Endothelial cell of umbilical vein (primary cell): ENCODE measurements at regions not wholly inside any gene's neighbourhood (a gene's known extent, or its start where the extent isn't known, plus 50 kb on each side); places are given as distances from the start of the nearest gene placed in this dataset.

Experiments used
- BruUV-seq: library from RNA; stranded (reverse); fragments of 400-500 nt; replicated peaks from 2 replicates; lab custom pipeline; 2021; lab: Mats Ljungman, UMichigan
- CTCF ChIA-PET: fragments of 300-600, 350-600 bp; sonication (Branson Sonifier 250); formaldehyde crosslinking; loops from one replicate; lab custom pipeline; 2021; ENCODE audit warnings: antibody characterized with exemption, inconsistent platforms; lab: Charles Lee
- POLR2A ChIA-PET: fragments of 300-600, 350-600 bp; sonication (Branson Sonifier 250); formaldehyde crosslinking; loops from one replicate; lab custom pipeline; 2021; ENCODE audit warnings: antibody characterized with exemption, inconsistent platforms; lab: Charles Lee
- DNase-seq: peaks from one replicate; pipeline ENCODE4 v3.0.0-alpha.2; 2011; ENCODE audit warnings: low read depth, low spot score
- FAIRE-seq: peaks from 2 replicates; lab custom pipeline; 2011; peaks lifted over from hg19 to GRCh38; lab: Jason Lieb, UNC
- H2AFZ ChIP-seq: 2 replicates; pipeline ENCODE4 v1.6.0; 2012; ENCODE audit warnings: low read depth, low read length, control low read depth, inconsistent platforms
- H3K27ac ChIP-seq: 2 replicates; pipeline ENCODE4 v1.5.1; 2011; ENCODE audit warnings: low read depth, mild to moderate bottlenecking, control low read depth, low read length, moderate library complexity; ENCODE audit not compliant: insufficient read depth
- H3K27me3 ChIP-seq, 2 experiments: 2 replicates each; pipeline versions ENCODE4 v1.6.0 to v1.6.1; 2011; ENCODE audit warnings: low read length in 2 of 2, mixed read lengths in 1 of 2; ENCODE audit not compliant: control insufficient read depth in 2 of 2, insufficient read depth in 2 of 2
- H3K36me3 ChIP-seq, 2 experiments: 2 replicates in 1 of 2; 3 replicates in 1 of 2; pipeline ENCODE4 v1.5.1; 2011; ENCODE audit warnings: low read length in 2 of 2, mild to moderate bottlenecking in 1 of 2, moderate library complexity in 1 of 2; ENCODE audit not compliant: control insufficient read depth in 2 of 2, insufficient read depth in 2 of 2; ENCODE audit errors: extremely low read depth in 1 of 2
- H3K4me1 ChIP-seq: 3 replicates; pipeline ENCODE4 v1.5.1; 2011; ENCODE audit warnings: mild to moderate bottlenecking, low read length; ENCODE audit not compliant: control insufficient read depth, insufficient read depth; ENCODE audit errors: extremely low read depth
- H3K4me2 ChIP-seq: 2 replicates; pipeline ENCODE4 v1.6.1; 2011; ENCODE audit warnings: low read length, control low read depth, mixed read lengths; ENCODE audit not compliant: insufficient read depth
- H3K4me3 ChIP-seq, 3 experiments: fragments of 200-600 bp in 1 of 3; sonication (generic), shearing (Covaris generic) in 1 of 3; replicated peaks in 1 of 3; 2 replicates each; pipeline ENCODE4 v1.5.1; 2011 to 2016; ENCODE audit warnings: control low read depth in 3 of 3, low read length in 3 of 3, mild to moderate bottlenecking in 2 of 3, inconsistent platforms in 1 of 3, low read depth in 1 of 3, moderate library complexity in 1 of 3; ENCODE audit not compliant: insufficient read depth in 1 of 3
- H3K79me2 ChIP-seq: 2 replicates; pipeline ENCODE4 v1.6.0; 2012; ENCODE audit warnings: low read length, inconsistent platforms; ENCODE audit not compliant: control insufficient read depth, insufficient read depth
- H3K9ac ChIP-seq: replicated peaks from 2 replicates; pipeline ENCODE3; 2011; ENCODE audit warnings: low read length, control low read depth; ENCODE audit not compliant: insufficient read depth; ENCODE audit errors: extremely low read depth
- H3K9me1 ChIP-seq: replicated peaks from 3 replicates; pipeline ENCODE4 v1.6.0; 2011; ENCODE audit warnings: mild to moderate bottlenecking, low read length; ENCODE audit not compliant: control insufficient read depth, insufficient read depth; ENCODE audit errors: extremely low read depth
- H3K9me3 ChIP-seq: replicated peaks from 2 replicates; pipeline ENCODE4 v1.5.1; 2012; ENCODE audit warnings: low read length, inconsistent platforms; ENCODE audit not compliant: control insufficient read depth, insufficient read depth
- H4K20me1 ChIP-seq: replicated peaks from 2 replicates; pipeline ENCODE3; 2011; ENCODE audit warnings: mild to moderate bottlenecking, low read length; ENCODE audit not compliant: control insufficient read depth, insufficient read depth; ENCODE audit errors: extremely low read depth
- EZH2 ChIP-seq: IDR thresholded peaks from 2 replicates; pipeline ENCODE4 v1.6.1; 2012; ENCODE audit warnings: borderline replicate concordance, low read depth, mild to moderate bottlenecking, moderate library complexity, low read length, inconsistent platforms; ENCODE audit not compliant: severe bottlenecking
- FOS ChIP-seq: IDR thresholded peaks from 2 replicates; pipeline ENCODE4 v1.6.1; 2011; ENCODE audit warnings: mild to moderate bottlenecking, low read length, moderate library complexity, borderline replicate concordance; ENCODE audit not compliant: insufficient read depth
- GATA2 ChIP-seq: IDR thresholded peaks from 2 replicates; pipeline ENCODE4 v1.7.0; 2011; ENCODE audit warnings: low read depth, mild to moderate bottlenecking, moderate library complexity, mixed read lengths, low read length; ENCODE audit not compliant: insufficient read length, insufficient read depth
- JUN ChIP-seq: IDR thresholded peaks from 2 replicates; pipeline ENCODE4 v1.6.1; 2011; ENCODE audit warnings: borderline replicate concordance, low read depth; ENCODE audit not compliant: insufficient read length, insufficient read depth
- MYC ChIP-seq: IDR thresholded peaks from one replicate; pipeline ENCODE4 v1.6.1; 2011; ENCODE audit warnings: mild to moderate bottlenecking, low read depth, low read length
- POLR2A ChIP-seq: IDR thresholded peaks from 2 replicates; pipeline ENCODE4 v1.6.1; 2012; ENCODE audit warnings: low read depth, mild to moderate bottlenecking, control low read depth, low read length
- POLR2AphosphoS5 ChIP-seq: IDR thresholded peaks from 2 replicates; pipeline ENCODE4 v1.6.1; 2012; ENCODE audit warnings: low read depth, mild to moderate bottlenecking, control low read depth, low read length, moderate library complexity; ENCODE audit not compliant: insufficient read depth
- dilution Hi-C: fragments of 300-500 bp; cut with MboI; formaldehyde crosslinking; loops from one replicate; pipeline ENCODE4 v1.15.0; 2019; ENCODE audit warnings: low sequenced_read_pairs; ENCODE audit not compliant: extremely low pct_ligation_motif_present
- intact Hi-C: fragments of 100-400 bp; cut with micrococcal nuclease; formaldehyde crosslinking; loops from one replicate; pipeline ENCODE4 v1.10.0; 2022
- TF ChIP-seq, protein P1 (sequence below), 2 donors: IDR thresholded peaks; 1 replicate in 1 of 2; 2 replicates in 1 of 2; pipeline ENCODE4 v1.5.1; 2011; ENCODE audit warnings: low read length in 2 of 2, mild to moderate bottlenecking in 2 of 2, moderate library complexity in 2 of 2, control low read depth in 1 of 2, inconsistent platforms in 1 of 2, low read depth in 1 of 2; ENCODE audit not compliant: insufficient read depth in 1 of 2; ENCODE audit errors: extremely low read depth in 1 of 2
- TF ChIP-seq, protein P2 (sequence below): IDR thresholded peaks from 2 replicates; pipeline ENCODE4 v1.6.1; 2011; ENCODE audit not compliant: insufficient read depth, insufficient read length

DNA sequence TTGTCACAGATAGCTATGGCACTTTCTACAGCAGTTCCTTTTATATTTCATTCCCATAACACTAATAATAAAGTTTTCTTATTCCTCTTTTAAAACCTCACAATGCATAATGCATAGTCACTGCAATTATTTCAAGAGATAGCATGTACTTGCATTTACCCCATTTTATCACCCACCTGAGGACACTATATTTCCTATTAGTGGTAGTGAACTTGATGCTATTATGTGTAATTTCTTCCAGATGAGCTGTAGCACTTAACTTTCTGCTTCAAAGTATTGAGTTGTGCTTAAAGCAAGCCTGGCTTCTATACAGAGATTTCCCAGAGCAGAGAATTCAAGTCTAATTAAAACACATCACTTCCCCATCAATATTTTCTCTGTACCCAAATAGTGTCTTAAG, 461.1 kb downstream of the HTR7 start:
- FAIRE-seq (no peak), DNase-seq (no peak)
- Histone ChIP-seq H3K27me3 (no peaks in the 10 kb centered on the region), H3K9me1 (no peaks in the 10 kb centered on the region), H3K4me1 (peaks cover 2% of the 10 kb centered on the region), H3K27ac (no peak overlapping the region), H2AFZ (no peak overlapping the region), H3K9me3 (no peaks in the 10 kb centered on the region), H3K4me2 (no peak overlapping the region), H3K36me3 (no peaks in the 10 kb centered on the region), H3K9ac (no peak overlapping the region), H4K20me1 (no peaks in the 10 kb centered on the region), H3K79me2 (no peaks in the 10 kb centered on the region), H3K4me3 (no peak overlapping the region)
- BruUV-seq, result no TSS peak
- POLR2A ChIA-PET, result no interaction called here
- TF ChIP-seq GATA2, result no peak
- no peak for TF ChIP-seq FOS
- TF ChIP-seq, protein P1, sequence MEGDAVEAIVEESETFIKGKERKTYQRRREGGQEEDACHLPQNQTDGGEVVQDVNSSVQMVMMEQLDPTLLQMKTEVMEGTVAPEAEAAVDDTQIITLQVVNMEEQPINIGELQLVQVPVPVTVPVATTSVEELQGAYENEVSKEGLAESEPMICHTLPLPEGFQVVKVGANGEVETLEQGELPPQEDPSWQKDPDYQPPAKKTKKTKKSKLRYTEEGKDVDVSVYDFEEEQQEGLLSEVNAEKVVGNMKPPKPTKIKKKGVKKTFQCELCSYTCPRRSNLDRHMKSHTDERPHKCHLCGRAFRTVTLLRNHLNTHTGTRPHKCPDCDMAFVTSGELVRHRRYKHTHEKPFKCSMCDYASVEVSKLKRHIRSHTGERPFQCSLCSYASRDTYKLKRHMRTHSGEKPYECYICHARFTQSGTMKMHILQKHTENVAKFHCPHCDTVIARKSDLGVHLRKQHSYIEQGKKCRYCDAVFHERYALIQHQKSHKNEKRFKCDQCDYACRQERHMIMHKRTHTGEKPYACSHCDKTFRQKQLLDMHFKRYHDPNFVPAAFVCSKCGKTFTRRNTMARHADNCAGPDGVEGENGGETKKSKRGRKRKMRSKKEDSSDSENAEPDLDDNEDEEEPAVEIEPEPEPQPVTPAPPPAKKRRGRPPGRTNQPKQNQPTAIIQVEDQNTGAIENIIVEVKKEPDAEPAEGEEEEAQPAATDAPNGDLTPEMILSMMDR (IDR thresholded peaks at IDR 0.05; ENCODE audit: extremely low read depth in 1 of 2, insufficient read depth in 1 of 2, low read depth in 1 of 2, low read length in 2 of 2), result no peak
- TF ChIP-seq POLR2AphosphoS5, result no peak
- TF ChIP-seq EZH2, result no peak
- no peak for TF ChIP-seq MYC
- TF ChIP-seq POLR2A, result no peak
- TF ChIP-seq, protein P2, sequence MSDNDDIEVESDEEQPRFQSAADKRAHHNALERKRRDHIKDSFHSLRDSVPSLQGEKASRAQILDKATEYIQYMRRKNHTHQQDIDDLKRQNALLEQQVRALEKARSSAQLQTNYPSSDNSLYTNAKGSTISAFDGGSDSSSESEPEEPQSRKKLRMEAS, result no peak
- TF ChIP-seq JUN, result no peak
- intact Hi-C loops, result no loop called here
- CTCF ChIA-PET, result no interaction called here
- dilution Hi-C loops, result no loop called here
